Naive thymus-derived CD8-positive, alpha-beta T cell (primary cell): ENCODE measurements at regions not wholly inside any gene's neighbourhood (a gene's known extent, or its start where the extent isn't known, plus 50 kb on each side); places are given as distances from the start of the nearest gene placed in this dataset.
"Not testable (repeated sequence)": the region's sequence is repeated elsewhere in the genome, so short reads cannot be mapped to it uniquely, and the experiment has no call there.

Experiments
- ATAC-seq, 2 donors: fragments of 150-1000 bp; cut with Tn5 transposase in 1 of 2; sonication (Bioruptor Pico), chemical (Tn5 transposase) in 1 of 2; 1 replicate in 1 of 2; 2 replicates in 1 of 2; pipeline ENCODE4 v1.10.0; 2021; ENCODE audit warnings: mild to moderate bottlenecking in 2 of 2, moderate library complexity in 2 of 2
- POLR2A ChIA-PET: fragments of 350-600 bp; sonication (Branson Sonifier 250); formaldehyde crosslinking; loops from one replicate; lab custom pipeline; 2021; ENCODE audit warnings: antibody characterized with exemption; lab: Charles Lee
- DNase-seq, 10 donors: peaks; one replicate each; pipeline versions ENCODE4 v3.0.0 to v3.0.0-alpha.2; 2020 to 2022
- H3K27ac Mint-ChIP-seq, 10 donors: one replicate each; pipeline ENCODE4 v1.8.0; 2020 to 2022; ENCODE audit warnings: mild to moderate bottlenecking in 10 of 10, mixed read lengths in 10 of 10, moderate library complexity in 4 of 10, inconsistent platforms in 1 of 10
- H3K27me3 Mint-ChIP-seq, 5 donors: one replicate each; pipeline ENCODE4 v1.8.0; 2021 to 2022; ENCODE audit warnings: mixed read lengths in 5 of 5
- H3K36me3 Mint-ChIP-seq, 3 donors: one replicate each; pipeline ENCODE4 v1.8.0; 2020 to 2022; ENCODE audit warnings: mixed read lengths in 3 of 3, mild to moderate bottlenecking in 2 of 3, inconsistent platforms in 1 of 3
- H3K4me1 Mint-ChIP-seq, 4 donors: one replicate each; pipeline ENCODE4 v1.8.0; 2021 to 2022; ENCODE audit warnings: mixed read lengths in 4 of 4
- H3K4me3 Mint-ChIP-seq, 10 donors: one replicate each; pipeline ENCODE4 v1.8.0; 2020 to 2022; ENCODE audit warnings: mild to moderate bottlenecking in 10 of 10, mixed read lengths in 10 of 10, moderate library complexity in 6 of 10, inconsistent platforms in 1 of 10
- H3K9me3 Mint-ChIP-seq, 9 donors: one replicate each; pipeline ENCODE4 v1.8.0; 2020 to 2022; ENCODE audit warnings: mixed read lengths in 9 of 9, mild to moderate bottlenecking in 3 of 9, inconsistent platforms in 1 of 9, moderate library complexity in 1 of 9

DNA sequence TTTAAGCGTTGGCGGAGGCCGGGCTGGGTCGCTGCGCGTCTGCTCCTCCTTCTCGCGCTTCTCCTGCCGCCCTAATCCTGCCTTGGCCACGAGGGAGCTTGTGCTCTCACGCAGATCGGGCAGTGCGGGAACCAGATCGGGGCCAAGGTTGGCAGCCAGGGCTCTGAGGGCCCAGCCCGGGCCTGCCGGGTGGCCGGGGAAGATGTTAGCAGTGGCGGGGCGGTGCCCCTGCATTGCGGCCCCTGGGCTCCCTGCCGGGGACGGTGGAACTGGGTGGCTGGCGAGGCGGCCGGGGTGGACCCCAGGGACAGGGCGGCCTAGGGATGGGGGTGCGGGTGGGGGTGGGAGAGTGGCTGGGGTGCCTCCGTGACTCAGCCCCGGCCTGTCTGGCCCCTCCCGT is 297.4 kb downstream of the CACNA1B start:
- H3K4me3 Mint-ChIP-seq, ATAC-seq, POLR2A ChIA-PET, H3K27ac Mint-ChIP-seq, H3K4me1 Mint-ChIP-seq, H3K9me3 Mint-ChIP-seq, H3K27me3 Mint-ChIP-seq, DNase-seq, H3K36me3 Mint-ChIP-seq: not testable (repeated sequence)

DNA sequence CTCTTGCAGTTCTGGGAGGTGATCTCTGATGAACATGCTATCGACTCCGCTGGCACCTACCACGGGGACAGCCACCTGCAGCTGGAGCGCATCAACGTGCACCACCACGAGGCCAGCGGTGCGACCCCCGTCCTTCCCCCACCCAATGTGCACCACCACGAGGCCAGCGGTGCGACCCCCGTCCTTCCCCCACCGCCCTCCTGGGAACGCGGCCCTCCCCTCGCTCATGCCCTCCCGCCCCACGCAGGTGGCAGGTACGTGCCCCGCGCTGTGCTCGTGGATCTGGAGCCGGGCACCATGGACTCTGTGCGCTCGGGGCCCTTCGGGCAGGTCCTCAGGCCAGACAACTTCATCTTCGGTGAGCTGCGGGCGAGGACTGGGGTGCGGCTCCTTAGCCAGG is 297.8 kb downstream of the CACNA1B start:
- DNase-seq, H3K27me3 Mint-ChIP-seq, POLR2A ChIA-PET, H3K36me3 Mint-ChIP-seq, H3K27ac Mint-ChIP-seq, H3K9me3 Mint-ChIP-seq, H3K4me1 Mint-ChIP-seq, ATAC-seq, H3K4me3 Mint-ChIP-seq: not testable (repeated sequence)

DNA sequence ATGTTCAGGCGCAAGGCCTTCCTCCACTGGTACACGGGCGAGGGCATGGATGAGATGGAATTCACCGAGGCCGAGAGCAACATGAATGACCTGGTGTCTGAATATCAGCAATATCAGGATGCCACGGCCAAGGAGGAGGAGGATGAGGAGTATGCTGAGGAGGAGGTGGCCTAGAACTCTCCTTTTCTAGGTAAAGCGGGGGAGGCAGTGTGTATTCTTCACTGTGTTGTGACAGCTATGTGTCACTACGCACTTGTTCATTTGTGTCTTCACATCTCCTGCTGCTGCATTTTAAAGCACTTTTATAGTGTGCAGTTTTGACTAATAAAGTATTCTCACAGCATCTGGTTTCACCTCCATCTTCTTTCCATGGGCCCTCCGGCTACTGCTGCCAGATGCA is 299.5 kb downstream of the CACNA1B start:
- not testable (repeated sequence) for H3K4me3 Mint-ChIP-seq, H3K27ac Mint-ChIP-seq, H3K27me3 Mint-ChIP-seq

DNA sequence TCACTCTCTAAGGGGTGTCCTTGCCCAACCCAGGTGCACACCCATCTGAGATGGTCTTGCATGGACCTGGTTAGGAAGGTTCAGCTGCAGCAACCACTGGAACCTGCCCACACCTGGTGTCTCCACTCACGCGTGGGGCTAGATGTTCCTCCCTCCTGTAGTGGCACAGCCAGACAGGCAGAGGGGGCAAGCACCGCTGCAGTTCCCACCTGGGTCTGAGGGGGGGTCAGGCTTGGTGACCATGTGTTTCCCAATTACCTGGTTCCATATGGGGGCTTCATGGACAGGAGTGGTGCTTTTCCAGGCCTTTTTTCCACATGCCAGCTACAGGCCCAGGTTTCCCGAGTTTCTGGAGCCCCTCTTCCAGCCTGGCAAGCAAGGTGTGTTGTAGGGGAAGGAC is 301.4 kb downstream of the CACNA1B start:
- DNase-seq, H3K27ac Mint-ChIP-seq, H3K4me3 Mint-ChIP-seq, POLR2A ChIA-PET, H3K27me3 Mint-ChIP-seq, H3K36me3 Mint-ChIP-seq, H3K9me3 Mint-ChIP-seq, ATAC-seq, H3K4me1 Mint-ChIP-seq: not testable (repeated sequence)

More for the DNA sequence above, 299.5 kb downstream of the CACNA1B start:
- DNase-seq, H3K9me3 Mint-ChIP-seq, POLR2A ChIA-PET, ATAC-seq, H3K36me3 Mint-ChIP-seq, H3K4me1 Mint-ChIP-seq: not testable (repeated sequence)

DNA sequence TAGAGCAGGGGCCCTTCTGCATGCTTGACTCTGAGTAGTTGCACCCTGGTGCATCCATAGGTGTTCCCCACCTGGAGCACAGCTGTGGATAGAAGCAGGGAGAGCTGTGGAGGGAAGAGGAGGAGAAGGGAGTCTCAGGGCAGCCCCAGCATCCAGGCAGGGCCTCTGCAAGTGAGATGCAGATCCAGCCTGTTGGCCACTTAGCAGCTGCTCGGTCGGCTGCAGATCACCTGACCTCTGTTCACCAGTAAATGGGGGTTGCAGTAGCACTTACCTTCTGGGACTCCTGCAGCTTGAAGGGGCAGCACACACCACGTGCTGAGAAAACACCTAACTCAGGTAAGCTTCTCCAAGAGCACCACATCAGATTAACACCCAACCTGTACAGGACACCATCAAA is 302.1 kb downstream of the CACNA1B start:
- H3K27ac Mint-ChIP-seq, POLR2A ChIA-PET, H3K36me3 Mint-ChIP-seq: not testable (repeated sequence)

DNA sequence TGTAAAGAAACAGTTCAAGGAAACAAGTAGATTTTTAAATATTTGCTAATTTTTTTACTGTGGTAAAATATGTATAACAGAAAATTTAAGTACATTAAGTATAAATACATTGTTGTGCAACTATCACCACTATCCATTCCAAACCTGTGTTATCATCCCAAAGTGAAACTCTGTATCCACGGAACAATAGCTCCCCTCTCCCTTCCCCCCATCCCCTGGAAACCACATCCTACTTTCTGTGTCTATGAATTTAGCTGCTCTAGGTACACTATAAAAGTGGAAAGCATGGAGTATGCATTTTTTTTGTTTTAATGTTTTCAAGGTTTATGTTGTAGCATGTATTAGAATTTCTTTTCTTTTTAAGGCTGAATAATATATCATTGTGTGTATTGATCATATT is 304.4 kb downstream of the CACNA1B start:
- DNase-seq, H3K4me1 Mint-ChIP-seq, ATAC-seq, H3K4me3 Mint-ChIP-seq, POLR2A ChIA-PET, H3K9me3 Mint-ChIP-seq, H3K27me3 Mint-ChIP-seq, H3K36me3 Mint-ChIP-seq, H3K27ac Mint-ChIP-seq: not testable (repeated sequence)

More for the DNA sequence above, 302.1 kb downstream of the CACNA1B start:
- not testable (repeated sequence) for DNase-seq, H3K9me3 Mint-ChIP-seq, ATAC-seq, H3K4me3 Mint-ChIP-seq, H3K4me1 Mint-ChIP-seq, H3K27me3 Mint-ChIP-seq

DNA sequence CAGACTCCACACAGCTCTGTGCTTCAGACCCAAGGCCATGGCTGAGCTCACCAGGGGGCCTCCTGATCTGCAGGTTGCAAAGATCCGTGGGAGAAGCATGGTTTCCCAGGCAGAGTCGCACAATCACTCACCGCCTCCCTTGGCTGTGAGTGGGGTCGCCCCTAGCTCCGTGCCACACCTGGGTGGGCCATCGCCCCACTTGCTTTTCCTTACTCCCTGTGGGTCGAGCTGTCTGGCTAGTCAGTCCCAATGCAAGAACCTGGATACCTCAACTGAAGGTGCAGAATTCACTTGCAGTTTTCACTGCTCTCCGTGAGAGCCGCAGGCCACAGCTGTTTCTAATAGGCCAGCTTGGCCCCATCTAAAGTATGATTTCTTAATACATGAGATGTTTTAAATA is 319.6 kb downstream of the CACNA1B start:
- H3K9me3 Mint-ChIP-seq, ATAC-seq, H3K4me1 Mint-ChIP-seq, DNase-seq, H3K36me3 Mint-ChIP-seq, H3K27ac Mint-ChIP-seq, POLR2A ChIA-PET, H3K4me3 Mint-ChIP-seq: not testable (repeated sequence)
- peaks cover 0 to 14% (median 0%) of the 10 kb centered on the region in 5 donors for H3K27me3 Mint-ChIP-seq

DNA sequence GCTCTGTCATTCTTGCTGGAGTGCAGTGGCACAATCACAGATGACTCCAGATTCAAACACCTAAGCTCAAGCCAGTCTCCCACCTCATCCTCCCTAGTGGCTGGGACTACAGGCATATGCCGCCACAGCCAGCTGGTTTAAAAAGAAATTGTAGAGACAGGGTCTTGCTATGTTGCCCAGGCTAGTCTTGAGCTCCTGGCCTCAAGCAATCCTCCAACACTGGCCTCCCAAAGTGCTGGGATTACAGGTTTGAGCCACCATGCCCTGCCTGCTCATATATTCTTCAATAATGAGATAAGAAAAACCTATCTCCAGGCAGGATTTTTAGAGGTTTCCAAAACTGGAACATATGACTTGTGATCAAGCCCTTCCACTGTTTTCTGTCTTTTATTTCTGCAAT is 321.4 kb downstream of the CACNA1B start:
- H3K27ac Mint-ChIP-seq, H3K9me3 Mint-ChIP-seq, H3K4me1 Mint-ChIP-seq, ATAC-seq, H3K36me3 Mint-ChIP-seq, POLR2A ChIA-PET, H3K4me3 Mint-ChIP-seq, DNase-seq: not testable (repeated sequence)
- H3K27me3 Mint-ChIP-seq, result peaks cover 0 to 14% (median 4%) of the 10 kb centered on the region in 5 donors

DNA sequence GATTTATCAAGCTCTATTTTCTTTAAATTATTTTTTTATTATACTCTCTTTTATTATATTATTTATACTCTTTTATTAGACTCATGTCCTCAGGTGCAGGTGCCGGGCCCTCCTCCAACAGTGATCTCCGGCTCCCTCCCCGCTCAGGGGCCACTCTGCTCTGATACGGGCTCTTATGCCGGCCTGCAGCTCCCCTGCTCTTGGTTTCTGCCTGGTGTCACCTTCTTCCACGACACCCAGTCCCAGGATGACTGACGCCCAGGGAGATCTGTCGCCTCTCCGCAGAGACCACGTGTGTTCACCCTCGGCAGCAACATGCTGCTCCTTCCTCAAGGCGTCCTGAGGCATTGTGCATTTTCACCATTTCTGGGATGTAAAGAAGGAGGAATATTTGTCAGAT is 322.3 kb downstream of the CACNA1B start:
- H3K36me3 Mint-ChIP-seq, ATAC-seq, H3K27ac Mint-ChIP-seq, POLR2A ChIA-PET, H3K4me3 Mint-ChIP-seq, H3K4me1 Mint-ChIP-seq, DNase-seq, H3K9me3 Mint-ChIP-seq: not testable (repeated sequence)
- peaks cover 0 to 14% (median 4%) of the 10 kb centered on the region in 5 donors for H3K27me3 Mint-ChIP-seq

DNA sequence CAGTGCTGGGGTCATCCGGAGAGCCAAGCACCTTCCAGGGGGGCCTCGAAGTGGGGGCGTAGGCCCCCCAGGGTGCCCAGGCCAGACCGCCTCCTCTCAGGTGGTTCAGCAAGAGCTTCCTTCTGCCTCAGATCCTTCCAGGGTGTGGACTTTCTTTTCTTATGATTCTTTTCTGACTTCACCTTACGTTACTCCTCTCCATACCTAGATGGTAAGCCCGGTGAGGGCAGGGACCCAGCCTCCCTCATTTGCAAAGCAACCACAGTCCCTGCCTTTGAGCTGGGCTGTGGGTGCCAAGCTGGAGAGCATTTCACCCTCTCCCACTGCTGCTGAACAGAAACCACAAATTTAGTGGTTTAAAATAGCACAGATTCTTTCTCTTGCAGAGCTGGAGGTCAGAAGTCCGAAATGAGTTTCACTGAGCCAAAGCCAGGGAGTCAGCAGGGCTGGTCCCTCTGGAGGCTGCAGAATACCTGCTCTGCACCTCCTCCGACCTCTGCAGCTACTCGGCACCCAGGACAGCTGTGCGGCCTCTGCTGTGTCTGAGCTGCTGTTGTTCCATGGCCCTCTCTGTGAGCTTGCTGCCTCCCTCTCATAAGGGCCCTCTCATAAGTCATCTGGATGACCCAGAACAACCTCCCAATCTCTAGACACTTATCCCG is 323.0 kb downstream of the CACNA1B start:
- peaks cover 0 to 14% (median 4%) of the 10 kb centered on the region in 5 donors for H3K27me3 Mint-ChIP-seq
- H3K36me3 Mint-ChIP-seq, DNase-seq, H3K4me3 Mint-ChIP-seq, H3K27ac Mint-ChIP-seq, POLR2A ChIA-PET, H3K9me3 Mint-ChIP-seq, ATAC-seq, H3K4me1 Mint-ChIP-seq: not testable (repeated sequence)

DNA sequence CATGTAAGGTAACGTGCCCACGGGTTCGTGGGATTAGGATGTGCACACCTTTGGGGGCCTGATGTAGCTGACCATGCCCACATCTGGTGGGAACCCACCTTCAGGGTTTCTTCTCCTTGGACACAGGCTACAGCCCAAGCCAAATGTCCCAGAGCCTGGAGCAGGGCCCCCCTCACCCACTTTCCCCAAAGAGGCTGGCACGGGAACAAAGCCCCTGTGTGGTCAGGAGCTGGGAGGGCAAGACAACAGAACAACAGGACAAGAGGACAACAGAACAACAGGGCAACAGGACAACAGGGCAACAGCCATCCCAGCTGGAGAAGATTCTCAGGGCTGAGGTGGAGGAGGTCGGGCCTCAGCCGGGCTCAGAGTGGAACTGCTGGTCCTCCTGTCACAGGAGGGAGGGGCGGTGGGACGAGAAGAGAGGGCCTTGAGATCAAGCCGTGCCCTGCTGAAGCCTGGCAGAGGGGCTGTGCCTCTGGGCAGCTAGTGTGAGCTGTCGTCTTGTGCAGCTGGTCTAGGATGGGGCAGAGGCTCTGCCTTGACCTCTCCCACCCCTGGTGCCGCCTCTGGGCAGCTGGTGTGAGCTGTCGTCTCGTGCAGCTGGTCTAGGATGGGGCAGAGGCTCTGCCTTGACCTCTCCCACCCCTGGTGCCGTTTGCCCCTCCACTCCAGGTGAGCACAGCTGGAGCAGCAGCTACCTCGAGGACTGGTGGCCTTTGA is 323.7 kb downstream of the CACNA1B start:
- POLR2A ChIA-PET, ATAC-seq, H3K36me3 Mint-ChIP-seq, H3K9me3 Mint-ChIP-seq, H3K4me3 Mint-ChIP-seq, DNase-seq, H3K27ac Mint-ChIP-seq, H3K4me1 Mint-ChIP-seq: not testable (repeated sequence)
- H3K27me3 Mint-ChIP-seq, result peaks cover 0 to 14% (median 4%) of the 10 kb centered on the region in 5 donors

DNA sequence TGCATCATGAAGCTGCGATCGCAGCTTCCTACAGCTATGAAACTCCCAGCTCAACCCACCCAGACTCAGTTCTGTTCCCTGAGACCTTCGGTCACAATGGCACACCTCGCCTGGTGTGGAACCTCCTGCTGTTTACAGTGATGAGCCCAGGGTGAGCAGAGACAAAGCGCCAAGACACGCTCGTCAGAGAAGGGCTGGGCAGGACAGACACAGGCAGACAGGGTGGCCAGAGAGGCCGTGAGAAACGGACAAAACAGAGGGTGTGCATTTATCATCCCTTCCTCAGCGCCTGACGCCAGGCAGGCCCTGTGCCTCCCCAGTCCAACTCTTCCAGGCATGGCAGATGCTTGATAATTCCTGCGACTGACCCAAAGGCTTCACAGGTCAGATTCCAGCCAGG is 324.5 kb downstream of the CACNA1B start:
- H3K9me3 Mint-ChIP-seq, H3K4me1 Mint-ChIP-seq, ATAC-seq, H3K27ac Mint-ChIP-seq, H3K36me3 Mint-ChIP-seq, POLR2A ChIA-PET, DNase-seq, H3K4me3 Mint-ChIP-seq: not testable (repeated sequence)
- peaks cover 0 to 11% (median 4%) of the 10 kb centered on the region in 5 donors for H3K27me3 Mint-ChIP-seq

DNA sequence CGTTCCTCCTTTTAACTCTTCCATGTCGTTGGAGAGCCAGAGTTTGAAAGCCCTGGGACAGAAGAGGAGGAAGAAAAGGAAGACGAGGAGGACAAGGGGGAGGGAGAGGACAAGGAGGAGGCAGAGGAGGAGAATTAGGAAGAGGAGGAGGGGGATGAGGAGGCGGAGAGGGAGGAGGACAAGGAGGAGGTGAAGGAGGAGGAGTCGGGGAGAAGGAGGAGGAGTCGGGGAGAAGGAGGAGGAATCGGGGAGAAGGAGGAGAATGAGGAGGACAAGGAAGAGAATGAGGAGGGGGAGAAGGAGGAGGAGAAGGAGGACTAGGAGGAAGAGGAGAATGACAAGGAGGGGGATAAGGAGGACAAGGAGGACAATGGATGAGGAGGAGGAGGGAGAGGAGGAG is 325.7 kb downstream of the CACNA1B start:
- H3K36me3 Mint-ChIP-seq, H3K27me3 Mint-ChIP-seq, H3K4me3 Mint-ChIP-seq, ATAC-seq, H3K27ac Mint-ChIP-seq, DNase-seq, H3K9me3 Mint-ChIP-seq, POLR2A ChIA-PET, H3K4me1 Mint-ChIP-seq: not testable (repeated sequence)

DNA sequence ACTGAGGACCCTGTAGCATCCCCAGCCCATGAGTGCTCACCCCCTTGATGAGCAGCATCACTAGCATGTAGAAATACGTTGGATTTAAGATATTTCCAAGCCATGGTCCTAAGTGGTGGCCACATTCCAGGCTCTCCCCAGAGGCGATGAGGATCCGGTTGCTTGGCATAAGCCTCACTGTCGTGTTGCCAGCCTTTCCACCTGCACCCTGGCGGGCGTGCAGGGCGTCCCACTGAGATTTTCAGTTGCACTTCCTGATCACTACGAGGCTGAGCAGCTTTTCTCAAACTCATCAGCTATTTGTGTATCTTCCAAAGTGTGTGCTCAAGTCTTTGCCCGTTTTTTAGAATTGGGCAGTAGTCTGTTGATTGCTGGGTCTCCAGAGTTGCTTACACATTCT is 326.3 kb downstream of the CACNA1B start:
- DNase-seq, H3K9me3 Mint-ChIP-seq, H3K27me3 Mint-ChIP-seq, H3K4me1 Mint-ChIP-seq, ATAC-seq, H3K27ac Mint-ChIP-seq, H3K4me3 Mint-ChIP-seq, POLR2A ChIA-PET, H3K36me3 Mint-ChIP-seq: not testable (repeated sequence)
